ENCODE measurements at regions not wholly inside any gene's neighbourhood (a gene's known extent, or its start where the extent isn't known, plus 50 kb on each side); places are given as distances from the start of the nearest gene placed in this dataset.

GRCh38 chr2:236833501-236834073, 252.1 kb upstream of the COPS8 start:
- TF ChIP-seq MAX (IDR thresholded peaks at IDR 0.05; ENCODE audit: low read depth) (no peak), GABPA (IDR thresholded peaks at IDR 0.05; ENCODE audit: low read depth) (no peak), EZH2phosphoT487 (IDR thresholded peaks at IDR 0.05; ENCODE audit: borderline replicate concordance, low read depth) (no peak), RAD21 (IDR thresholded peaks at IDR 0.05; ENCODE audit: low read length) (no peak), POLR2AphosphoS5 (IDR thresholded peaks at IDR 0.05; ENCODE audit: low read depth, low read length) (no peak), TEAD4 (IDR thresholded peaks at IDR 0.05; ENCODE audit: borderline replicate concordance, insufficient read depth) (no peak), SIN3A (IDR thresholded peaks at IDR 0.05; ENCODE audit: borderline replicate concordance, low read depth, low read length) (no peak)
- TF ChIP-seq, protein P1, sequence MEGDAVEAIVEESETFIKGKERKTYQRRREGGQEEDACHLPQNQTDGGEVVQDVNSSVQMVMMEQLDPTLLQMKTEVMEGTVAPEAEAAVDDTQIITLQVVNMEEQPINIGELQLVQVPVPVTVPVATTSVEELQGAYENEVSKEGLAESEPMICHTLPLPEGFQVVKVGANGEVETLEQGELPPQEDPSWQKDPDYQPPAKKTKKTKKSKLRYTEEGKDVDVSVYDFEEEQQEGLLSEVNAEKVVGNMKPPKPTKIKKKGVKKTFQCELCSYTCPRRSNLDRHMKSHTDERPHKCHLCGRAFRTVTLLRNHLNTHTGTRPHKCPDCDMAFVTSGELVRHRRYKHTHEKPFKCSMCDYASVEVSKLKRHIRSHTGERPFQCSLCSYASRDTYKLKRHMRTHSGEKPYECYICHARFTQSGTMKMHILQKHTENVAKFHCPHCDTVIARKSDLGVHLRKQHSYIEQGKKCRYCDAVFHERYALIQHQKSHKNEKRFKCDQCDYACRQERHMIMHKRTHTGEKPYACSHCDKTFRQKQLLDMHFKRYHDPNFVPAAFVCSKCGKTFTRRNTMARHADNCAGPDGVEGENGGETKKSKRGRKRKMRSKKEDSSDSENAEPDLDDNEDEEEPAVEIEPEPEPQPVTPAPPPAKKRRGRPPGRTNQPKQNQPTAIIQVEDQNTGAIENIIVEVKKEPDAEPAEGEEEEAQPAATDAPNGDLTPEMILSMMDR (IDR thresholded peaks at IDR 0.05), result no peak
